CD8-positive, alpha-beta memory T cell (primary cell): ENCODE measurements at regions not wholly inside any gene's neighbourhood (a gene's known extent, or its start where the extent isn't known, plus 50 kb on each side); places are given as distances from the start of the nearest gene placed in this dataset.

Experiments
- CTCF ChIA-PET: fragments of 350-600 bp; sonication (Branson Sonifier 250); formaldehyde crosslinking; loops from one replicate; lab custom pipeline; 2021; ENCODE audit warnings: antibody characterized with exemption; lab: Charles Lee
- POLR2A ChIA-PET: fragments of 350-600 bp; sonication (Branson Sonifier 250); formaldehyde crosslinking; loops from one replicate; lab custom pipeline; 2021; ENCODE audit warnings: antibody characterized with exemption; lab: Charles Lee
- DNase-seq, 5 donors: peaks; one replicate each; pipeline versions ENCODE4 v3.0.0 to v3.0.0-alpha.2; 2020 to 2022; ENCODE audit warnings: mixed read lengths in 1 of 5
- H3K27ac ChIP-seq: one replicate; pipeline ENCODE4 v1.7.0; 2013; ENCODE audit warnings: low read depth, mild to moderate bottlenecking, low read length, moderate library complexity
- H3K27me3 ChIP-seq: 2 replicates; pipeline ENCODE4 v1.7.0; 2013; ENCODE audit warnings: low read length, mild to moderate bottlenecking; ENCODE audit not compliant: insufficient read depth, poor library complexity, severe bottlenecking
- H3K36me3 ChIP-seq: 2 replicates; pipeline ENCODE4 v1.7.0; 2013; ENCODE audit warnings: mild to moderate bottlenecking, low read length, moderate library complexity; ENCODE audit not compliant: insufficient read depth
- H3K4me1 ChIP-seq: 2 replicates; pipeline ENCODE4 v1.7.0; 2013; ENCODE audit warnings: mild to moderate bottlenecking, low read length, moderate library complexity; ENCODE audit not compliant: insufficient read depth
- H3K4me3 ChIP-seq: 2 replicates; pipeline ENCODE4 v1.7.0; 2013; ENCODE audit warnings: mild to moderate bottlenecking, low read length
- H3K9me3 ChIP-seq: 2 replicates; pipeline ENCODE4 v1.7.0; 2013; ENCODE audit warnings: mild to moderate bottlenecking, low read length
- H3K27ac Mint-ChIP-seq, 8 donors: one replicate each; pipeline ENCODE4 v1.8.0; 2020 to 2021; ENCODE audit warnings: mixed read lengths in 8 of 8, mild to moderate bottlenecking in 6 of 8, inconsistent platforms in 3 of 8, moderate library complexity in 3 of 8
- H3K27me3 Mint-ChIP-seq, 2 donors: one replicate each; pipeline ENCODE4 v1.8.0; 2020 to 2021; ENCODE audit warnings: mixed read lengths in 2 of 2, mild to moderate bottlenecking in 1 of 2, moderate library complexity in 1 of 2
- H3K36me3 Mint-ChIP-seq, 3 donors: one replicate each; pipeline ENCODE4 v1.8.0; 2020 to 2021; ENCODE audit warnings: mixed read lengths in 3 of 3, inconsistent platforms in 1 of 3, mild to moderate bottlenecking in 1 of 3
- H3K4me1 Mint-ChIP-seq, 3 donors: one replicate each; pipeline ENCODE4 v1.8.0; 2020 to 2021; ENCODE audit warnings: mixed read lengths in 3 of 3, inconsistent platforms in 1 of 3, mild to moderate bottlenecking in 1 of 3
- H3K4me3 Mint-ChIP-seq, 7 donors: one replicate each; pipeline ENCODE4 v1.8.0; 2020 to 2021; ENCODE audit warnings: mixed read lengths in 7 of 7, mild to moderate bottlenecking in 6 of 7, moderate library complexity in 4 of 7, inconsistent platforms in 2 of 7
- H3K9me3 Mint-ChIP-seq, 5 donors: one replicate each; pipeline ENCODE4 v1.8.0; 2020 to 2022; ENCODE audit warnings: mixed read lengths in 5 of 5, mild to moderate bottlenecking in 3 of 5, moderate library complexity in 2 of 5, inconsistent platforms in 1 of 5

DNA sequence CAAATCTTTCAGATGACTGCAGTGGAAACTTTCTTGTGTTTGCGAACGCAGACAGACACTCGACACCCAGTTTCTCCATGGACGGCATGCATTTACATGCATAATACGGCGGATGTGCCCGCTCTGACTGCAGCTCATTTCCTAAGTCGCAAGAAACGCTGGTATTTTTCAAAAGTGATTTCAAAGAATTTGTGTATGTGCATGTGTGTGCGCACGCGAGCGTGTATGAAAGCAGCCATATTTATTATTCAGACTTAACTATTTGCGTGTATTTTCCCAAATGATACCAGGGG lies 436.5 kb upstream of the MGMT start:
- H3K4me3 Mint-ChIP-seq = no peak overlapping the region

DNA sequence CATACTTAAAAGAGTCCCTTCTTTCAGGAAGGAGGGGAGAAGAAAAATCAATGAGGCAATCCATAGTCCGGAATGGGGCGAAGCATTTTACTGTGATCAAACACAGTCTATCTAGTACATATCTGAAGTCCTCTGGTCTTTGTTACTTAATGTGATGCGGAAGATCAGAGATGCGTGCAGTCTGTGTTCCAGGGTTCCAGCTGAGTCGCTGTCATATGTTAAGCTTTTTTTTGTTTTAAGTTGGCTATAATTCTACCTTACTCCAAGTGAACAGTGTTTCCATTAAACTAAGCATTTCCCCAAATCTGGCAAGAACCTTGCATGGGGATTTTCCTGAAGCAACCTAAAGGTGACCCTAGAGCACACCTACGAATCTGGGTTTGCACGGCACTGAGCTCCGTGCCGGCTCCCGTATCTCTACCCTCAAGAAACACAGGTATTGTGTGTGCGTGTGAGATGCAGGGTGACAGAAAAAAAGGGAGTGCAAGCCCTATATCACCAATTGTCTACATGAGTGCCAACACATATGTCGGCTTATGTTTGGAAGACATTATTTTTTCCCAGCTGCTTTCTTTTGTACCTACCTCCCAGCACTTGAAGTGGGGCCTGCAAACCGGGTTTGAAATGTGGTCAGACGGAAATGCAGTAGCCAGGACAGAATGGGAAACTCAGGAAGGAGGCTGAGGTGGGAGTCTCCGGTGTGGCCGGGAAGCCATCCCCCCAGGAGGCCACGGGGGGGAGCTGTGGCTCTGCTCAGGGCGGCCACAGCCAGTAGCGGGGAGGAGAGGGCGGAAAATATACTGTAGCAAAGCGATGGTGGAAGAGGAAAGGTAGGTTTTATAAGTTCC lies 435.8 kb upstream of the MGMT start:
- Mint-ChIP-seq H3K4me3 (peak overlapping the region in 1 of 7 donors; percentile 9), H3K27me3 (peaks cover 0 to 1% of the 10 kb centered on the region in 2 donors), H3K4me1 (peaks cover 16 to 30% (median 24%) of the 10 kb centered on the region in 3 donors), H3K36me3 (no peaks in the 10 kb centered on the region), H3K27ac (peak overlapping the region in 1 of 8 donors; percentile 50), H3K9me3 (peaks cover 0 to 2% (median 0%) of the 10 kb centered on the region in 5 donors)
- Histone ChIP-seq H3K4me3 (no peak overlapping the region), H3K36me3 (no peaks in the 10 kb centered on the region), H3K27me3 (no peaks in the 10 kb centered on the region), H3K27ac (no peak overlapping the region), H3K9me3 (no peaks in the 10 kb centered on the region), H3K4me1 (peaks cover 22% of the 10 kb centered on the region)
- CTCF ChIA-PET = interaction anchor here (1.5 to 6.4 kb wide), 3 partner anchors 301 to 1098 kb away, joined by 5 to 31 read pairs (median 5); no protein-coding TSS in a partner anchor
- POLR2A ChIA-PET = no interaction called here
- peak in 3 of 5 donors; percentile 30 to 66 (median 60) for DNase-seq

More for the DNA sequence above, 436.5 kb upstream of the MGMT start:
- ChIA-PET CTCF (interaction anchor here (1.5 to 6.4 kb wide), 3 partner anchors 301 to 1099 kb away, joined by 5 to 31 read pairs (median 5); no protein-coding TSS in a partner anchor), POLR2A (no interaction called here)
- no peak for DNase-seq
- no peaks in the 10 kb centered on the region for H3K36me3 Mint-ChIP-seq
- H3K27me3 ChIP-seq = no peaks in the 10 kb centered on the region
- peaks cover 0 to 2% (median 0%) of the 10 kb centered on the region in 5 donors for H3K9me3 Mint-ChIP-seq
- no peak overlapping the region for H3K27ac Mint-ChIP-seq
- peaks cover 0 to 1% of the 10 kb centered on the region in 2 donors for H3K27me3 Mint-ChIP-seq
- no peak overlapping the region for H3K4me3 ChIP-seq
- H3K36me3 ChIP-seq = no peaks in the 10 kb centered on the region
- H3K4me1 ChIP-seq = peaks cover 16% of the 10 kb centered on the region
- peaks cover 9 to 23% (median 17%) of the 10 kb centered on the region in 3 donors for H3K4me1 Mint-ChIP-seq
- no peak overlapping the region for H3K27ac ChIP-seq
- no peaks in the 10 kb centered on the region for H3K9me3 ChIP-seq

DNA sequence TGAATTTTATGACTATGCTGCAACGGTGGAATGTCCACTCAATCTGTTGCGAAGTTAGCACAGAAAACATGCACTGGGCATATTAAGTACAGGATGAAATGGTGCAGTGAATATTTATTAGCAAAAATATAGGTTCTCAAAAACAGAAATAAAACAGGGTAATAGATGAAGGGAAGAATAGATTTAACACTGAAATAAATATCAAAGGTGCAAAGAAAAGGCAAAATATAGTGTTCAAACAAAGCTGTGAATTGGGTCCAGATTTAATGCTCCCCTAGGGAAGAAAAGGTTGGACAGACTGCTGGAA lies 435.2 kb upstream of the MGMT start:
- Histone ChIP-seq H3K27ac (no peak overlapping the region), H3K36me3 (no peaks in the 10 kb centered on the region), H3K27me3 (no peaks in the 10 kb centered on the region), H3K9me3 (no peaks in the 10 kb centered on the region), H3K4me3 (no peak overlapping the region), H3K4me1 (peaks cover 25% of the 10 kb centered on the region)
- Mint-ChIP-seq H3K27ac (no peak overlapping the region), H3K27me3 (peaks cover 0 to 1% of the 10 kb centered on the region in 2 donors), H3K36me3 (no peaks in the 10 kb centered on the region), H3K4me1 (peaks cover 20 to 34% (median 30%) of the 10 kb centered on the region in 3 donors), H3K9me3 (peaks cover 0 to 2% (median 0%) of the 10 kb centered on the region in 5 donors), H3K4me3 (peak overlapping the region in 1 of 7 donors; percentile 9)
- ChIA-PET CTCF (interaction anchor here (1.5 to 6.4 kb wide), 3 partner anchors 300 to 1098 kb away, joined by 5 to 31 read pairs (median 5); no protein-coding TSS in a partner anchor), POLR2A (no interaction called here)
- DNase-seq = no peak

DNA sequence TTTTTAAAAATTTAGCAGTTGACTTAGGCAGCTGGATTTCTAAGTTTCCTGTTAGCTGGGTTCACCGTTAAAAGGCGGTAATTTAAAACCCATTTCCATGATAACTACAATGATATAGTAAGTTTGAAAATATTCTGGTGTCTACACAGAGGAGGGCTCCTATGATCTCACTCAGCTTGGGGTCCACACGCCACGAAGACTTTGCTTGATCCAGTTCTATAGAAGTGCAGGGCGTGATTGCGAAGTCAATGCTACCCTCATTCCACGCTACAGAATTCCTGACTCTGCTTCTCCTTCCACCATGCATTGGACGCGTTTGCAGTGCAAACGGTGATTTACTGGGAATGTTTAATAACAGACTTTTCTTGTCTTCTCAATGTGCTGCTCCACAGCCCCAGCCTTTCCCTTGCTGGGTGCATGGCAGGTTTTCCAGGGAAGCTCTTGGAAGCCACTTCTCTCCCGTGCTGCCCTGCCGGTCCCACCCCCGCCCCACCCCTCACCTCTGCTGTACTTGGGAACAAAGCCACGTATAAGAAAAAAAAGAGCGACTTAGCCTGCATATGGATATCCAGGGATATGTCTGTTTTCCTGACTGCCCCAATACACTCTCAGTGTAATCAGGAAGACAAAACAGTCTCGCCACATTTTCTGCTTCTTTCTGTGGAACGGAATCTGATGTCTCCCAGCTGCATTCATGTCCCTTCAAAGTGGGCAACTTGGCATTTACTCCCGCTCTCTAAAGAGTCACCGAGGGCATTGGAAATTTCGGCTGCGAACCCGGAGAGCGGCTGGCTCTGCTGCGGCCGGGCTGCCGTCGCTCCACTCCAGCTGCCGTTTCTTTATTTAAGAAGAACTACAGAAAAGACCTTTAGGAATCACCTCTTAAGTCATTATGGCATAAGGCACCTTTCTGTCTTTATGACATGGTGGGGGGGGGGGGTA lies 434.4 kb upstream of the MGMT start:
- H3K27me3 ChIP-seq = no peaks in the 10 kb centered on the region
- H3K36me3 ChIP-seq = no peaks in the 10 kb centered on the region
- H3K9me3 ChIP-seq = no peaks in the 10 kb centered on the region
- Mint-ChIP-seq H3K9me3 (peaks cover 0 to 2% (median 0%) of the 10 kb centered on the region in 5 donors), H3K4me1 (peaks cover 25 to 40% (median 35%) of the 10 kb centered on the region in 3 donors), H3K27me3 (peaks cover 0 to 3% of the 10 kb centered on the region in 2 donors), H3K36me3 (no peaks in the 10 kb centered on the region), H3K27ac (no peak overlapping the region), H3K4me3 (no peak overlapping the region)
- POLR2A ChIA-PET = no interaction called here
- no peak overlapping the region for H3K4me3 ChIP-seq
- H3K4me1 ChIP-seq = peaks cover 31% of the 10 kb centered on the region
- CTCF ChIA-PET = interaction anchor here (1.0 to 6.4 kb wide), 3 partner anchors 299 to 1097 kb away, joined by 3 to 31 read pairs (median 5); no protein-coding TSS in a partner anchor
- no peak for DNase-seq
- no peak overlapping the region for H3K27ac ChIP-seq

DNA sequence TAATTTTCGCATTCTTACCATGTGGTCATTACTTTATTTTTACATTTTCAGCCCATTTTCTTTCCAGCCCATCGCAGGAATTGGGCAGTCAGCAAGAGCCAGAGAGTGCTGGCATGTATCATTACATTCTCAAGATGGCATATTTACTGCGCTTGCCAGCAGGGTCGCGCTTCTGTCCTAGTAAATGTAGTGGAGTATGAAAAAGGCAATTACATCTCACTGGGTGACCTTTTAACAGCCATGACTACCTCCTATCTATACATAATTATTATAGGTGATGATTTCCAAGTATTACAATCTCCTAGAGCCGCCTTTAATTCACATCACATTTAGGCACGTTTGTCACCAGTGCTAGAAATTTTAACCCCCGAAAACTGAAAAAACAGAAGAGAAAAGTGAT lies 433.7 kb upstream of the MGMT start:
- Mint-ChIP-seq H3K9me3 (peaks cover 0 to 2% (median 0%) of the 10 kb centered on the region in 5 donors), H3K4me1 (peaks cover 25 to 40% (median 35%) of the 10 kb centered on the region in 3 donors), H3K27me3 (peaks cover 0 to 3% of the 10 kb centered on the region in 2 donors), H3K36me3 (no peaks in the 10 kb centered on the region), H3K4me3 (no peak overlapping the region), H3K27ac (no peak overlapping the region)
- POLR2A ChIA-PET = no interaction called here
- peaks cover 31% of the 10 kb centered on the region for H3K4me1 ChIP-seq
- no peaks in the 10 kb centered on the region for H3K27me3 ChIP-seq
- no peak for DNase-seq
- H3K27ac ChIP-seq = no peak overlapping the region
- H3K9me3 ChIP-seq = no peaks in the 10 kb centered on the region
- CTCF ChIA-PET = interaction anchor here (1.2 to 6.4 kb wide), 2 partner anchors 298 to 937 kb away, joined by 3 to 31 read pairs; no protein-coding TSS in a partner anchor
- no peaks in the 10 kb centered on the region for H3K36me3 ChIP-seq
- no peak overlapping the region for H3K4me3 ChIP-seq

DNA sequence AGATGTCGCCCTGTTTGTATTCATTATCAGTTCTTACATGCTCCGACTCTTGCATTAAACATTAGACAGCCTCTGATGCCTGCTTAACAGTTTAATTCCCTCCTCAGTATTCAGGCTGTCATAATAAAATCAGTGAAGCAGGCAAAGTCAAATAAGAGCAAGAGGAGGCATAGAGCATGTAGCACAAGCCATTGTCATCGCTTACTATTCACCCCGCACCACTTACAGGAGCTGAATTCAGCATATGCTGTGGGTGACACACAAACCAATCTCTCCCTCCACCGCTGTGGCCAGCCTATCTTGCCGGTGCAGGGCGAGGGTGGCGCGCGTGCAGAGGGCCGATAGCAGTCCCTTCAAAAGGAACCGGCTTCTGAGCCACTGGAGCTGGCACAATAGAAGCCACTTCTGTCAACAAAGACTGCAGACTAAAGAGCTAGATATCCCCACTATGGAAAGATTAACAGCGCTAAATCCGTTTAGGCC lies 433.2 kb upstream of the MGMT start:
- H3K36me3 Mint-ChIP-seq = no peaks in the 10 kb centered on the region
- POLR2A ChIA-PET = no interaction called here
- H3K27ac Mint-ChIP-seq = no peak overlapping the region
- H3K4me1 ChIP-seq = peaks cover 31% of the 10 kb centered on the region
- H3K4me3 ChIP-seq = no peak overlapping the region
- H3K27me3 Mint-ChIP-seq = peaks cover 0 to 3% of the 10 kb centered on the region in 2 donors
- H3K36me3 ChIP-seq = no peaks in the 10 kb centered on the region
- H3K27ac ChIP-seq = no peak overlapping the region
- peaks cover 0 to 2% (median 0%) of the 10 kb centered on the region in 5 donors for H3K9me3 Mint-ChIP-seq
- H3K4me3 Mint-ChIP-seq = no peak overlapping the region
- H3K27me3 ChIP-seq = no peaks in the 10 kb centered on the region
- no peak for DNase-seq
- no peaks in the 10 kb centered on the region for H3K9me3 ChIP-seq
- H3K4me1 Mint-ChIP-seq = peaks cover 25 to 40% (median 35%) of the 10 kb centered on the region in 3 donors
- CTCF ChIA-PET = interaction anchor here (1.2 to 6.4 kb wide), 2 partner anchors 298 to 937 kb away, joined by 3 to 31 read pairs; no protein-coding TSS in a partner anchor

DNA sequence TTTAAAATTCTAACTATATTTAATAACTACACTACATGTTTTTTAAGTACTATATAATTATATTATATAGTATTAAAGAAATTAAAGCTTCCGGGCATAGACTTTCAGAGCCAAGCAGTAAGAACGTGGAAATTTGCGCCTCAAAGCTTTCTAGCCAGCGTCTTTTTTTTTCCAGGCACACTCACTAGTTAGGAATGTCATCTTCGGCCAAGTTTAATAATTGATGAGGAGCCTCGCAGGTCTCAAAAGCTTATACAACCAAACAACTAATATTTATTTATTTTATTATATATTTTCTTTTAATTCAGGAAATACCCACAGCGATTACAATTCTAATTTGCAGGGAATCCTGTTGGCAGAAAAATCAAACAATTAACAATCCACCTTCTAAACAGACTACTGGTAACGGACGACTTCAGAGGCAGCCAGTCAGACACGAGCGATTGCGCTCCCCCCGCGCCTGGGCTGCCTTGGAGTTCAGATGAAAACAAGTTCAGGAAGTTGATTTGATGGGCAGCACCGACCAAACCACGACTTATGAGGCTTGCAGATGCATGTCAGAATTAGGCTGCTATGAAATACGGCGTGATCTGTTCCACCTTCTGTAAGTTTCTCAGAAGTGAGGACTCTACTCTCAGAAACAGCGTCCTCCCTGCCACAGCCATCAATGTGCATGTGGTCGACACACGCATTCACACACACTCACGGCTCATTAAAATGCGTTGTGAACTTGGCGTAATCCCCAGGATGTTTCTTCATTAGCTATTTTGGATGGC lies 431.8 kb upstream of the MGMT start:
- Mint-ChIP-seq H3K4me1 (peaks cover 25 to 42% (median 35%) of the 10 kb centered on the region in 3 donors), H3K27me3 (peaks cover 0 to 7% of the 10 kb centered on the region in 2 donors), H3K4me3 (peak overlapping the region; percentile 35 to 82 (median 68)), H3K9me3 (peaks cover 0 to under 1% (median 0%) of the 10 kb centered on the region in 5 donors), H3K27ac (peak overlapping the region; percentile 74 to 96 (median 87)), H3K36me3 (no peaks in the 10 kb centered on the region)
- peaks cover 31% of the 10 kb centered on the region for H3K4me1 ChIP-seq
- peak in 3 of 5 donors; percentile 55 to 82 (median 62) for DNase-seq
- no peaks in the 10 kb centered on the region for H3K36me3 ChIP-seq
- no peaks in the 10 kb centered on the region for H3K27me3 ChIP-seq
- POLR2A ChIA-PET = interaction anchor here (0.7 kb wide), 1 partner anchor 307 kb away, joined by 4 read pairs; no protein-coding TSS in a partner anchor
- peak overlapping the region; percentile 44 for H3K4me3 ChIP-seq
- CTCF ChIA-PET = interaction anchor here (6.4 kb wide), 1 partner anchor 297 kb away, joined by 31 read pairs; no protein-coding TSS in a partner anchor
- H3K27ac ChIP-seq = no peak overlapping the region
- H3K9me3 ChIP-seq = no peaks in the 10 kb centered on the region
